Motor neuron (in vitro differentiated cells): ENCODE measurements at regions not wholly inside any gene's neighbourhood (a gene's known extent, or its start where the extent isn't known, plus 50 kb on each side); places are given as distances from the start of the nearest gene placed in this dataset.
"Not testable (repeated sequence)": the region's sequence is repeated elsewhere in the genome, so short reads cannot be mapped to it uniquely, and the experiment has no call there.

Experiments used
- ATAC-seq, 8 experiments: fragments of 200-7000 bp; cut with Tn5 transposase; replicated peaks in 6 of 8; 2 replicates each; pipeline ENCODE4 v1.8.0; 2021; ENCODE audit warnings: mild to moderate bottlenecking in 8 of 8, moderate library complexity in 8 of 8
- H3K27ac ChIP-seq, 2 donors: fragments of 250-450 bp; sonication (Bioruptor Pico); 2 replicates each; pipeline ENCODE4 v1.9.0; 2021; ENCODE audit warnings: antibody characterized with exemption in 2 of 2, mild to moderate bottlenecking in 2 of 2, moderate library complexity in 1 of 2
- H3K4me1 ChIP-seq, 2 donors: fragments of 250-450 bp; sonication (Bioruptor Pico); replicated peaks in 1 of 2; 2 replicates each; pipeline ENCODE4 v1.6.1; 2021; ENCODE audit warnings: antibody characterized with exemption in 2 of 2, mild to moderate bottlenecking in 2 of 2, moderate library complexity in 1 of 2
- H3K4me3 ChIP-seq, 5 donors: fragments of 250-450 bp; sonication (Bioruptor Pico); 2 replicates each; pipeline ENCODE4 v1.9.0; 2021; ENCODE audit warnings: antibody characterized with exemption in 5 of 5, mild to moderate bottlenecking in 5 of 5, moderate library complexity in 4 of 5
- WGBS, 10 experiments: fragments of 450-650 bp; shearing (Covaris generic); methylation state at CpG; one replicate each; pipeline ENCODE4 v1.0.0; 2022; 5-methylcytosine and 5-hydroxymethylcytosine counted together
- in situ Hi-C, 9 experiments: fragments of 400-800 bp; cut with MboI; loops; one replicate each; pipeline ENCODE4 v1.15.0; 2021; ENCODE audit warnings: low sequenced_read_pairs in 9 of 9, low pct_unique_long_range_greater_than_20kb in 2 of 9; ENCODE audit not compliant: unreplicated experiment in 9 of 9

DNA sequence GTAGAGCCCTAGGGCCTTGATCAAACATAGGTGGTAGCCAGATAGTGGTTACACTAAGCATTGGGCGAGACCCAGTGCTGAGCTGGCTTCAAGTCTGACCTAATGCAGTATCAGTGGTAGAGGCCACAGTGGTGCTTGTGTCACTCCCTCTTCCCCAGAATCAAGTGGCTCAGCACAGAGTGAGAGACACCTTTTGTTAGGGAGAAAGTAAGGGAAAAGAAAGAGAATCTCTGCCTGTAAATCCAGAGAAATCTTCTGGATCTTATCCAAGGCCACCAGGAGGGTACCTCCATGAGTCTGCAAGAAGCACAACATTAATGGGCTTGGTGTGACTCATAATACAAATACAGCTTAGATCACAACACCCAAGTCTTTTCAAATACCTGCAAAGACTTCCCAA, 117.7 kb upstream of the SLC6A14 start:
- Histone ChIP-seq H3K4me1 (no peaks in the 10 kb centered on the region), H3K27ac (no peak overlapping the region), H3K4me3 (no peak overlapping the region)
- in situ Hi-C loops: no loop called here
- peak in 2 of 8 experiments; percentile 19 to 42 for ATAC-seq
- WGBS, 10 experiments: no CpG with 5 or more reads among the region's 1 CpG

DNA sequence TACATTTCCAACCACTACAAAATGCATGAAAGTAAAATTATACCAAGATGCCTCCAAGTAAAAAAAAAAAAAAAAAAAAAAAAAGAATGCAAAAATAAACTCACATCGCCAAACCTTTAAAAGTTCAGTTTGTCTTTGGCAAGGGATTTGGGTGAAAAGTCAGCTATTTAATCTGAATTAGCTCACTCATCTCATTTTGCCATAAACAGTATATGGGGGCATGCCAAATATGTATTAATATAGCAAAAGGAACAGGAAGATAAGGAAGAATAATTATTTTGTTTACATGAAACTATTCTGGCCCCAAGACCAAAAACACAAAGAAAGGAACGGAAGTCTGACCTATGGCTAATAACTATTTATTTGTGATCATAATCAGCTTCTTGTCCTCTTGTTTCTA, 114.7 kb upstream of the SLC6A14 start:
- ATAC-seq: no peak
- Histone ChIP-seq H3K27ac (no peak overlapping the region), H3K4me3 (no peak overlapping the region), H3K4me1 (no peaks in the 10 kb centered on the region)
- in situ Hi-C loops: no loop called here
- WGBS, 10 experiments: 0 to 100% (median 77%) methylated on average over 1 to 2 of the region's 2 CpGs; no CpG with 5 or more reads in 2 of the 10 experiments

DNA sequence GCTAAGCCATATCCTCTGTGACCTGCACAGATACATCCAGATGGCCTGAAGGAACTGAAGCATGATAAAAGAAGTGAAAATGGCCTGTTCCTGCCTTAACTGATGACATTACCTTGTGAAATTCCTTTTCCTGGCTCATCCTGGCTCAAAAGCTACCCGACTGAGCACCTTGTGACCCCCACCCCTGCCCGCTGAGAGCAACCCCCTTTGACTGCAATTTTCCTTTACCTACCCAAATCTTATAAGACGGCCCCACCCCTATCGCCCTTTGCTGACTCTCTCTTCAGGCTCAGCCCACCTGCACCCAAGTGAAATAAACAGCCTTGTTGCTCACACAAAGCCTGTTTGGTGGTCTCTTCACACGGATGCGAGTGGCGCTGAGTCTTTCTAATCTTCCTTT, 104.4 kb upstream of the SLC6A14 start:
- H3K4me3 ChIP-seq, ATAC-seq, in situ Hi-C loops, H3K27ac ChIP-seq, H3K4me1 ChIP-seq: not testable (repeated sequence)
- 44% methylated on average over 2 of the region's 7 CpGs; no CpG with 5 or more reads in 9 of the 10 experiments for WGBS, 10 experiments

DNA sequence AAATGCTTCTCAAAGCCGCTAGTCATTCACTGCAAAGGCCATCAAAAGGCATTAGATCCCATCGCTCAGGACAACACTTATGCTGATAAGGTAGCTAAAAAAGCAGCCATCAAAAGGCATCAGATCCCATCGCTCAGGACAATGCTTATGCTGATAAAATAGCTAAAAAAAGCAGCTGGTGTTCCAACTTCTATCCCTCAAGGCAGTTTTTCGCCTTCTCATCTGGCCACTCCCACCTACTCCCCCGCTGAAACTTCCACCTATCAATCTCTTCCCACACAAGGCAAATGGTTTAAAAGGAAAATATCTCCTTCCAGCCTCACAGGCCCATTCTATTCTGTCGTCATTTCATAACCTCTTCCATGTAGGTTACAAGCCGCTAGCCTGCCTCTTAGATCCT, 101.6 kb upstream of the SLC6A14 start:
- H3K4me1 ChIP-seq, H3K4me3 ChIP-seq, in situ Hi-C loops, ATAC-seq, H3K27ac ChIP-seq: not testable (repeated sequence)
- WGBS, 10 experiments: 16 to 33% methylated on average over 2 to 7 of the region's 7 CpGs; no CpG with 5 or more reads in 8 of the 10 experiments

DNA sequence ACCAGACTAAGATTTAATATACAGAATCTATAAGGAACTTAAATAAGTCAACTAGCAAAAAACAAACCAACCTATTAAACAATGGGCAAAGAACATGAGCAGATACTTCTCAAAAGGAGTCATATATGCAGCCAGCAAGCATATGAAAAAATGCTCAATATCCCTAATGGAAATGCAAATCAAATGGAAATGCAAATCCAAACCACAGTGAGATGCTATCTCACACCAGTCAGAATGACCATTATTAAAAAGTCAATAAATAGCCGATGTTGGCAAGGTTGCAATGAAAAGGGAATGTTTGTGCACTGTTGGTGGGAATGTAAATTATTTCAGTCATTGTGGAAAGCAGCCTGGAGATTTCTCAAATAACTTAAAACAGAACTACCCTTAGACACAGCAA, 97.0 kb upstream of the SLC6A14 start:
- in situ Hi-C loops: no loop called here
- Histone ChIP-seq H3K4me1 (no peaks in the 10 kb centered on the region), H3K4me3 (no peak overlapping the region), H3K27ac (no peak overlapping the region)
- ATAC-seq: peak in 3 of 8 experiments; percentile 74 to 86 (median 84)
- WGBS, 10 experiments: 0 to 67% (median 17%) methylated on average over 1 of the region's 1 CpG; no CpG with 5 or more reads in 7 of the 10 experiments

DNA sequence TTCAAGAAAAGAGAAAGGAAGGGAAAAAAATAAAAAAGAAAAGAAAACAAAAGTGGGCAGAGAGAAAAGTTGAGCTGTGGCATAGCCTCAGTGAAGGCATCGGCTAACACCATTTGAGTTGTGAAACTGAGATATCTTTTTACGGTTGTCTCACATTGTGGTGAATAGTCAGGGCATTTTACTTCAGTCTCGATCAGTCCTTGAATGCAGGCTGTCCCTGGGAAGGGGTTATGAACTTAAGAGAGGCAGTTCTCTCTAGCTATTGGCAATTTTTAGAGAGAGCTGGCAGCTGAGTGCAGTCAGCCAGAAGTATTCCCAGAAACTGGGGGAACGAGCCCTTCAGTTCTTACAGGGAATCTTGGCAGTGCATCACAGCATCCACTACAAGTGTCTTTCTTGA, 93.5 kb upstream of the SLC6A14 start:
- in situ Hi-C loops: no loop called here
- 10 to 80% (median 52%) methylated on average over 1 to 4 of the region's 4 CpGs; no CpG with 5 or more reads in 4 of the 10 experiments for WGBS, 10 experiments
- H3K27ac ChIP-seq: no peak overlapping the region
- H3K4me3 ChIP-seq: no peak overlapping the region
- no peaks in the 10 kb centered on the region for H3K4me1 ChIP-seq
- peak in 1 of 8 experiments; percentile 22 for ATAC-seq

DNA sequence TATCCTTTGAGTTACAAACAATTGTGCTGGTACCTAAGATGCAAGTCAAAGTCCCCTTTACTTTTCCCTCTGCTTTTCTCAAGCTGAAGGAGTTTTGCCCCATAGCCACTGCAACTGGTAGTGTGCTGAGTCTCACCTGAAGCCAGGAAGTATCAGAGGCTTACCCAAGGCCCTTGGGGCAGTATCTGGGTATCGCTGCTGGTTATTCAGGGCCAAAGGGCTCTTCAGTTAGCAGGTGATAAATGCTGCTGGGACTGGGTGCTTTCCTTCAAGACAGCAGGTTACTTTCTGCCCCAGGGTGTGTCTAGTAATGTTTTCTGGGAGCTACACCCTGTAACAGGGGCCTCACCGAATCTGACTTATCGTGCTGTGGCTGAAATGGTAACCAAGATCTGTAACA, 90.4 kb upstream of the SLC6A14 start:
- Histone ChIP-seq H3K4me3 (no peak overlapping the region), H3K4me1 (no peaks in the 10 kb centered on the region), H3K27ac (no peak overlapping the region)
- ATAC-seq: no peak
- WGBS, 10 experiments: 0 to 100% (median 100%) methylated on average over 1 of the region's 3 CpGs; no CpG with 5 or more reads in 7 of the 10 experiments
- in situ Hi-C loops: no loop called here

DNA sequence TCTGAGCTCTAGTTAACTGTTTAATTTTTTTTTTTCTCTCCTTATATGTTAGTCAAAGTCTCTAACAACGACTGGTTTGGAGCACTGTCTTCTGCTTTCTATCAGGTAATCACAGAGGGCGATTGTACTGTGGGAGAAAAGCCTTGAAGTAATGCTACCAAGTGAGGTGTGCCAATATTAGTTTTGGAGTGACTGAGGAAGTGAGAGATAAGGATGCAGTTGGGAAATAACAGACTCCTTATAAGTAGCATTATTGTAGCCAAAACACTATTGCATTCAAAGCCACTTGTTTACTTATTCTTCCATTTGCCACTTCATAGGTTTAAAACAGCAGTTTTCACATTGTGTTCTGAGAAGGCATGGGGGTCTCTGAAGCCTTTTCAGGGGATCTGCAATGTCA, 79.1 kb upstream of the SLC6A14 start:
- in situ Hi-C loops: no loop called here
- 0 to 100% (median 38%) methylated on average over 1 to 2 of the region's 2 CpGs; no CpG with 5 or more reads in 6 of the 10 experiments for WGBS, 10 experiments
- no peak for ATAC-seq
- no peaks in the 10 kb centered on the region for H3K4me1 ChIP-seq
- H3K27ac ChIP-seq: no peak overlapping the region
- H3K4me3 ChIP-seq: no peak overlapping the region

DNA sequence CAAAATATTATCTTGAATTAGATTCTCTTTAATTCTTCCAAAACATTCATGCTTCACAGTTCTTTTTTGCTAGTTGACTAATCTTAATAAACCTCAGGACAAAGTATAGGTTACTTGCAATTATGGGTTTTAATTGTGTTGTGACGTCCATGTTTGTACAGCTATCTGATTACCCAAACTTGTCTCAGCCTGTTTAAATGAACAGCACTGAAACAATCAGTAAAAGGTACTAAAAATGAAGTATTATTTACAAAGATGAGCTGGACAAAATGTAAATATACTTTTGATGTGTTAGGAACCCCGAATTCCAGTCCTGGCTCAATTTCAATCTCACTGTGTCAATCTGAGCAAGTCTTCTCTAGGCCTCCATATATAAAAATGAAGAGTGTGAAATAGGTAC, 57.4 kb upstream of the SLC6A14 start:
- H3K4me1 ChIP-seq: no peaks in the 10 kb centered on the region
- ATAC-seq: no peak
- WGBS, 10 experiments: 8 to 100% (median 20%) methylated on average over 1 to 2 of the region's 2 CpGs; no CpG with 5 or more reads in 5 of the 10 experiments
- in situ Hi-C loops: no loop called here
- H3K27ac ChIP-seq: no peak overlapping the region
- H3K4me3 ChIP-seq: no peak overlapping the region

DNA sequence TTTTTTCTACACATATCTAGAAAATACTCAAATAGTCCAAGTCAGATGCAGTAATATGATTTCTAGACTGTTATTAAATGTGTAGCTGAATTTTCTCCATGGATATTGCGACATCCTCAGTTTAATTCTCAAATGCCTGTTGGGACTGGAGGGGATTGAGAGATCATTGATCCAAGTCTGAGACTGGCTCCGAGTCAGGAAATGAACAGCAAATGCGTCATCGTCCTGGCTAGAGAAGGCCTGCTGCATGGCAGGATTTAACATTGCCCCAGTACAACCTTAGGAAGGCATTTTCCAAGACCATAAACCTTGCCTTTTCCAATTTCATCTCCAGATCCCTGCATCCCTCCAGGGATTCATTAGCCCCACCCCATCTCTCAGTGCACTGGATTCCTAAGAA, 56.6 kb upstream of the SLC6A14 start:
- H3K27ac ChIP-seq: no peak overlapping the region
- H3K4me3 ChIP-seq: no peak overlapping the region
- peak in 1 of 8 experiments; percentile 52 for ATAC-seq
- H3K4me1 ChIP-seq: no peaks in the 10 kb centered on the region
- in situ Hi-C loops: no loop called here
- 17 to 60% (median 42%) methylated on average over 1 to 4 of the region's 4 CpGs; no CpG with 5 or more reads in 7 of the 10 experiments for WGBS, 10 experiments

DNA sequence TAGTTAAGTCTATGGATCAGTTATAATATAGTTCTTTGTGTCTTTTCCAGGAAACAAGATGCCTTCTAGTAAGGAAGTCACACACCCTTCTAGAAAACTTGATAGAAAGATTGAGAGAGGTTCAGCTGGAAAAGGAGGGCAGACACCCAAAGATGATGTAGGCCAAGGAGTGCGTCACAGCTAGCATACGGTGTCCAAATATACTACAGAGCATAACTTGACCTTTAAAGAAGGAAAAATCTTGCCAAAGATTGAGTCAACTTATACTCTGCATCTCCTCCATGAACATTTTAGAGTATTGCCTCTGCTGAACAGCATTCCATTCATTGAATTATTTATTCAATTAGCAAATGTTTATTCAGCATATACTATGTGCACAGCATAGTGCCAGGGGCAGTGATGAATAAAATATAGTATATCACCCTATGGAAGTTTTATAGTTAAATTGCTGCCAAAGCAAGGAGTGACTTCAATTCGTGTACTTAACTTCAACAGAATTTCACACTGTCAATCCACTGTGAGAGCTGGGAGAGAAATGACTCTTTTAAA, 51.9 kb upstream of the SLC6A14 start:
- 0 to 31% (median 17%) methylated on average over 1 to 3 of the region's 3 CpGs; no CpG with 5 or more reads in 5 of the 10 experiments for WGBS, 10 experiments
- in situ Hi-C loops: no loop called here

More for the DNA sequence above, 51.9 kb upstream of the SLC6A14 start:
- peak in 3 of 8 experiments; percentile 90 to 98 (median 95) for ATAC-seq
- Histone ChIP-seq H3K27ac (no peak overlapping the region), H3K4me1 (no peaks in the 10 kb centered on the region), H3K4me3 (no peak overlapping the region)
